ACHN (cell line): ENCODE measurements at regions not wholly inside any gene's neighbourhood (a gene's known extent, or its start where the extent isn't known, plus 50 kb on each side); places are given as distances from the start of the nearest gene placed in this dataset.
"Not testable (repeated sequence)": the region's sequence is repeated elsewhere in the genome, so short reads cannot be mapped to it uniquely, and the experiment has no call there.

Source experiments
- DNase-seq: peaks from one replicate; pipeline ENCODE4 v3.0.0-alpha.2; 2015
- in situ Hi-C: cut with HindIII; loops from 2 replicates; pipeline ENCODE4 v1.10.0; 2017; ENCODE audit warnings: low sequenced_read_pairs, low pct_ligation_motif_present, low pct_unique_long_range_greater_than_20kb

GRCh38 chr2:132220589-132220988 lies 58.8 kb upstream of the ANKRD30BL start:
- in situ Hi-C loops, DNase-seq: not testable (repeated sequence)

GRCh38 chr2:132221886-132222285 lies 60.1 kb upstream of the ANKRD30BL start:
- DNase-seq, in situ Hi-C loops: not testable (repeated sequence)

GRCh38 chr2:132252191-132252893 lies 90.6 kb upstream of the ANKRD30BL start:
- in situ Hi-C loops: no loop called here

GRCh38 chr2:132252894-132253264 lies 91.1 kb upstream of the ANKRD30BL start:
- DNase-seq: no peak
- in situ Hi-C loops: no loop called here

More at GRCh38 chr2:132252191-132252893, 90.6 kb upstream of the ANKRD30BL start:
- no peak for DNase-seq

- no peak for DNase-seq
- in situ Hi-C loops: no loop called here
Observed at GRCh38 chr2:132253496-132254305, 91.9 kb upstream of the ANKRD30BL start.

GRCh38 chr2:132254306-132254919 lies 92.7 kb upstream of the ANKRD30BL start:
- in situ Hi-C loops, DNase-seq: not testable (repeated sequence)

- DNase-seq: no peak
- in situ Hi-C loops: no loop called here
Observed at GRCh38 chr2:132255714-132256113, 94.0 kb upstream of the ANKRD30BL start.

GRCh38 chr2:132256251-132256902 lies 94.6 kb upstream of the ANKRD30BL start:
- in situ Hi-C loops: no loop called here
- DNase-seq: no peak

GRCh38 chr2:132256903-132257300 lies 95.2 kb upstream of the ANKRD30BL start:
- in situ Hi-C loops, DNase-seq: not testable (repeated sequence)

- DNase-seq, in situ Hi-C loops: not testable (repeated sequence)
Observed at GRCh38 chr2:132257301-132258171, 95.8 kb upstream of the ANKRD30BL start.

- in situ Hi-C loops, DNase-seq: not testable (repeated sequence)
Observed at GRCh38 chr2:132259276-132259675, 97.5 kb upstream of the ANKRD30BL start.

GRCh38 chr2:132265595-132265994 lies 103.8 kb upstream of the ANKRD30BL start:
- in situ Hi-C loops: not testable (repeated sequence)

GRCh38 chr2:132267105-132267497 lies 105.3 kb upstream of the ANKRD30BL start:
- no peak for DNase-seq
- in situ Hi-C loops: no loop called here

More at GRCh38 chr2:132265595-132265994, 103.8 kb upstream of the ANKRD30BL start:
- DNase-seq: not testable (repeated sequence)

- DNase-seq, in situ Hi-C loops: not testable (repeated sequence)
Observed at GRCh38 chr2:132267498-132268283, 105.9 kb upstream of the ANKRD30BL start.

- in situ Hi-C loops: not testable (repeated sequence)
- DNase-seq: peak; percentile 40
Observed at GRCh38 chr2:132268284-132268976, 106.7 kb upstream of the ANKRD30BL start.

- DNase-seq: no peak
- in situ Hi-C loops: no loop called here
Observed at GRCh38 chr2:132268977-132269523, 107.3 kb upstream of the ANKRD30BL start.
